SK-N-SH treated with all-trans-retinoic acid at 6 μM for 48 hours (cell line): ENCODE measurements at regions not wholly inside any gene's neighbourhood (a gene's known extent, or its start where the extent isn't known, plus 50 kb on each side); places are given as distances from the start of the nearest gene placed in this dataset.

Experiments
- ATAC-seq: fragments of 200-7000 bp; cut with Tn5 transposase; 3 replicates; pipeline ENCODE4 v1.9.1; 2020; ENCODE audit warnings: mild to moderate bottlenecking, moderate library complexity
- ARNTL ChIP-seq: fragments of 450-650 bp; formaldehyde crosslinking; IDR thresholded peaks from 2 replicates; pipeline ENCODE4 v1.5.0; 2020; ENCODE audit warnings: low read depth, mild to moderate bottlenecking, moderate library complexity, borderline replicate concordance
- BACH2 ChIP-seq: fragments of 250-450 bp; sonication (Bioruptor Pico); IDR thresholded peaks from 2 replicates; pipeline ENCODE4 v1.9.0; 2021; ENCODE audit warnings: mild to moderate bottlenecking, borderline replicate concordance
- CSDC2 ChIP-seq: fragments of 250-450 bp; sonication (Bioruptor Pico); IDR thresholded peaks from 2 replicates; pipeline ENCODE4 v1.5.0; 2020; ENCODE audit warnings: mild to moderate bottlenecking, moderate library complexity
- ESRRG ChIP-seq: fragments of 250-450 bp; sonication (Bioruptor Pico); IDR thresholded peaks from 2 replicates; pipeline ENCODE4 v1.6.1; 2021; ENCODE audit warnings: mild to moderate bottlenecking
- GLIS3 ChIP-seq: fragments of 250-450 bp; sonication (Bioruptor Pico); IDR thresholded peaks from 2 replicates; pipeline ENCODE4 v1.5.0; 2020; ENCODE audit warnings: mild to moderate bottlenecking, moderate library complexity
- ISL1 ChIP-seq: fragments of 250-450 bp; sonication (Bioruptor Pico); IDR thresholded peaks from 2 replicates; pipeline ENCODE4 v2.1.2; 2022; ENCODE audit warnings: mild to moderate bottlenecking, moderate library complexity
- OSR1 ChIP-seq: fragments of 250-450 bp; sonication (Bioruptor Pico); IDR thresholded peaks from 2 replicates; pipeline ENCODE4 v1.8.0; 2022; ENCODE audit warnings: moderate library complexity, mild to moderate bottlenecking, inconsistent platforms
- PATZ1 ChIP-seq: fragments of 250-450 bp; sonication (Bioruptor Pico); IDR thresholded peaks from 2 replicates; pipeline ENCODE4 v1.8.0; 2020; ENCODE audit warnings: mild to moderate bottlenecking, moderate library complexity, borderline replicate concordance
- POU6F1 ChIP-seq: fragments of 250-450 bp; sonication (Bioruptor Pico); IDR thresholded peaks from 2 replicates; pipeline ENCODE4 v1.8.0; 2021; ENCODE audit warnings: low read depth, mild to moderate bottlenecking, moderate library complexity, borderline replicate concordance
- PPARA ChIP-seq: fragments of 250-450 bp; sonication (Bioruptor Pico); IDR thresholded peaks from 2 replicates; pipeline ENCODE4 v1.5.0; 2020; ENCODE audit warnings: mild to moderate bottlenecking, borderline replicate concordance
- RARB ChIP-seq: fragments of 250-450 bp; sonication (Bioruptor Pico); IDR thresholded peaks from 2 replicates; pipeline ENCODE4 v1.8.0; 2021; ENCODE audit warnings: mild to moderate bottlenecking, moderate library complexity
- TOX ChIP-seq: fragments of 250-450 bp; sonication (Bioruptor Pico); IDR thresholded peaks from 2 replicates; pipeline ENCODE4 v1.8.0; 2021; ENCODE audit warnings: mild to moderate bottlenecking, moderate library complexity, borderline replicate concordance
- ZC3H10 ChIP-seq: fragments of 250-450 bp; sonication (Bioruptor Pico); IDR thresholded peaks from 2 replicates; pipeline ENCODE4 v1.5.1; 2021; ENCODE audit warnings: mild to moderate bottlenecking, moderate library complexity
- ZFP3 ChIP-seq: fragments of 250-450 bp; sonication (Bioruptor Pico); IDR thresholded peaks from 2 replicates; pipeline ENCODE4 v1.5.0; 2020; ENCODE audit warnings: mild to moderate bottlenecking, moderate library complexity
- ZFP30 ChIP-seq: fragments of 450-650 bp; formaldehyde crosslinking; IDR thresholded peaks from 2 replicates; pipeline ENCODE4 v1.5.0; 2022; ENCODE audit warnings: mild to moderate bottlenecking, moderate library complexity
- ZNF565 ChIP-seq: fragments of 450-650 bp; formaldehyde crosslinking; conservative IDR thresholded peaks from 2 replicates; pipeline ENCODE4 v1.5.0; 2020; ENCODE audit warnings: low read depth, mild to moderate bottlenecking, moderate library complexity
- ZNF70 ChIP-seq: fragments of 450-650 bp; formaldehyde crosslinking; IDR thresholded peaks from 2 replicates; pipeline ENCODE4 v1.5.0; 2020; ENCODE audit warnings: mild to moderate bottlenecking, moderate library complexity
- ZNF8 ChIP-seq: fragments of 450-650 bp; formaldehyde crosslinking; IDR thresholded peaks from 2 replicates; pipeline ENCODE4 v1.5.0; 2020; ENCODE audit warnings: mild to moderate bottlenecking, moderate library complexity
- TF ChIP-seq, protein P1 (sequence below): fragments of 250-450 bp; sonication (Bioruptor Pico); IDR thresholded peaks from 2 replicates; pipeline ENCODE4 v1.5.0; 2020; ENCODE audit warnings: mild to moderate bottlenecking, moderate library complexity

GRCh38 chr20:52294106-52294628 is 102.6 kb upstream of the ZFP64 start:
- no peak for ATAC-seq
- TF ChIP-seq ZC3H10 (CRISPR knock-in tag) (no peak), GLIS3 (no peak), ZFP30 (no peak), ZNF70 (no peak), PATZ1 (CRISPR knock-in tag) (no peak), POU6F1 (CRISPR knock-in tag) (no peak), ZNF8 (CRISPR knock-in tag) (no peak), ESRRG (CRISPR knock-in tag) (no peak), CSDC2 (no peak), ISL1 (CRISPR knock-in tag) (no peak), RARB (CRISPR knock-in tag) (no peak), BACH2 (CRISPR knock-in tag) (no peak), PPARA (CRISPR knock-in tag) (no peak)
- TF ChIP-seq, protein P1, sequence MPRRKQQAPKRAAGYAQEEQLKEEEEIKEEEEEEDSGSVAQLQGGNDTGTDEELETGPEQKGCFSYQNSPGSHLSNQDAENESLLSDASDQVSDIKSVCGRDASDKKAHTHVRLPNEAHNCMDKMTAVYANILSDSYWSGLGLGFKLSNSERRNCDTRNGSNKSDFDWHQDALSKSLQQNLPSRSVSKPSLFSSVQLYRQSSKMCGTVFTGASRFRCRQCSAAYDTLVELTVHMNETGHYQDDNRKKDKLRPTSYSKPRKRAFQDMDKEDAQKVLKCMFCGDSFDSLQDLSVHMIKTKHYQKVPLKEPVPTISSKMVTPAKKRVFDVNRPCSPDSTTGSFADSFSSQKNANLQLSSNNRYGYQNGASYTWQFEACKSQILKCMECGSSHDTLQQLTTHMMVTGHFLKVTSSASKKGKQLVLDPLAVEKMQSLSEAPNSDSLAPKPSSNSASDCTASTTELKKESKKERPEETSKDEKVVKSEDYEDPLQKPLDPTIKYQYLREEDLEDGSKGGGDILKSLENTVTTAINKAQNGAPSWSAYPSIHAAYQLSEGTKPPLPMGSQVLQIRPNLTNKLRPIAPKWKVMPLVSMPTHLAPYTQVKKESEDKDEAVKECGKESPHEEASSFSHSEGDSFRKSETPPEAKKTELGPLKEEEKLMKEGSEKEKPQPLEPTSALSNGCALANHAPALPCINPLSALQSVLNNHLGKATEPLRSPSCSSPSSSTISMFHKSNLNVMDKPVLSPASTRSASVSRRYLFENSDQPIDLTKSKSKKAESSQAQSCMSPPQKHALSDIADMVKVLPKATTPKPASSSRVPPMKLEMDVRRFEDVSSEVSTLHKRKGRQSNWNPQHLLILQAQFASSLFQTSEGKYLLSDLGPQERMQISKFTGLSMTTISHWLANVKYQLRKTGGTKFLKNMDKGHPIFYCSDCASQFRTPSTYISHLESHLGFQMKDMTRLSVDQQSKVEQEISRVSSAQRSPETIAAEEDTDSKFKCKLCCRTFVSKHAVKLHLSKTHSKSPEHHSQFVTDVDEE (CRISPR knock-in tag): no peak
- TF ChIP-seq, all 23 proteins: peak for 0

- ATAC-seq: no peak
- TF ChIP-seq ZC3H10 (CRISPR knock-in tag): no peak
- no peak for TF ChIP-seq TOX (CRISPR knock-in tag)
- TF ChIP-seq, protein P1 (CRISPR knock-in tag): no peak
- no peak for TF ChIP-seq ZFP3
- TF ChIP-seq PATZ1 (CRISPR knock-in tag): no peak
- no peak for TF ChIP-seq ARNTL (CRISPR knock-in tag)
- no peak for TF ChIP-seq PPARA (CRISPR knock-in tag)
- no peak for TF ChIP-seq OSR1
- no peak for TF ChIP-seq ZNF8 (CRISPR knock-in tag)
- no peak for TF ChIP-seq ISL1 (CRISPR knock-in tag)
- no peak for TF ChIP-seq ZNF70
These were observed 99.5 kb upstream of the ZFP64 start for GRCh38 chr20:52291109-52291508.

DNA sequence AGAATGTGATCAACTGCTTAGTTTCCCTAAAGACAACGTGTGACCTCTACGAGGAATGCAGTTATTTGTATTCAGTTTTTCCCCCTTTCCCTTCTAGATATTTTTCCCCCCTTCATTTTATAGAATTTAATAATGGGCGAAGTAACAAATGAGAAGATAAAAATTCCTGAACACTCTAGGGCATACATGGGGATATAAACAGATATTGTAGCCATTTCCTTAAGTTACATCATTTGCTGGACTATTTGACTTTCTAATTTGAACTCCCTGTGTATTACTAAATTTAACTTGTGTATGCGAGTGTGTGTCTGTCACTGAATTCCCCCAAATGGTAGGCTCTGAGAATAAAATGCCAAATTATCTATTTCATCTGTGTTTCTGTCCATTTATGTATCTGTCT is 99.0 kb upstream of the ZFP64 start:
- ATAC-seq: no peak
- no peak for TF ChIP-seq ZFP3
- no peak for TF ChIP-seq ARNTL (CRISPR knock-in tag)
- no peak for TF ChIP-seq ZFP30
- TF ChIP-seq PPARA (CRISPR knock-in tag): no peak
- TF ChIP-seq ZNF565 (CRISPR knock-in tag): no peak
